ENCODE measurements at regions not wholly inside any gene's neighbourhood (a gene's known extent, or its start where the extent isn't known, plus 50 kb on each side); places are given as distances from the start of the nearest gene placed in this dataset.

GRCh38 chr2:37425408-37425807, 81.0 kb downstream of the QPCT start:
- H3K4me1 ChIP-seq (ENCODE audit: low read depth) = peaks cover 5% of the 10 kb centered on the region

GRCh38 chr2:37427241-37427640, 82.8 kb downstream of the QPCT start:
- no peak overlapping the region for H3K27ac ChIP-seq
- H3K27me3 ChIP-seq = no peaks in the 10 kb centered on the region
- TF ChIP-seq CTCF (IDR thresholded peaks at IDR 0.05; ENCODE audit: low read depth, low read length) = no peak
- no peaks in the 10 kb centered on the region for H3K36me3 ChIP-seq
- H3K4me3 ChIP-seq = no peak overlapping the region
- no peaks in the 10 kb centered on the region for H3K9me3 ChIP-seq (ENCODE audit: low read depth)
- DNase-seq (ENCODE audit: low read depth in 1 of 2, low spot score in 1 of 2) = no peak
- H3K4me1 ChIP-seq (ENCODE audit: low read depth) = peaks cover 5% of the 10 kb centered on the region

More at GRCh38 chr2:37425408-37425807, 81.0 kb downstream of the QPCT start:
- H3K36me3 ChIP-seq = no peaks in the 10 kb centered on the region
- no peaks in the 10 kb centered on the region for H3K27me3 ChIP-seq
- no peak overlapping the region for H3K27ac ChIP-seq
- H3K9me3 ChIP-seq (ENCODE audit: low read depth) = no peaks in the 10 kb centered on the region
- no peak for DNase-seq (ENCODE audit: low read depth in 1 of 2, low spot score in 1 of 2)
- no peak overlapping the region for H3K4me3 ChIP-seq
- TF ChIP-seq CTCF (IDR thresholded peaks at IDR 0.05; ENCODE audit: low read depth, low read length) = no peak

GRCh38 chr2:37436323-37436722, 91.9 kb downstream of the QPCT start:
- Histone ChIP-seq H3K4me1 (ENCODE audit: low read depth) (no peaks in the 10 kb centered on the region), H3K27ac (no peak overlapping the region), H3K9me3 (ENCODE audit: low read depth) (no peaks in the 10 kb centered on the region), H3K27me3 (no peaks in the 10 kb centered on the region), H3K36me3 (no peaks in the 10 kb centered on the region), H3K4me3 (no peak overlapping the region)
- no peak for TF ChIP-seq CTCF (IDR thresholded peaks at IDR 0.05; ENCODE audit: low read depth, low read length)
- no peak for DNase-seq (ENCODE audit: low read depth in 1 of 2, low spot score in 1 of 2)

GRCh38 chr2:37439131-37439642, 94.8 kb downstream of the QPCT start:
- H3K9me3 ChIP-seq (ENCODE audit: low read depth) = no peaks in the 10 kb centered on the region
- no peaks in the 10 kb centered on the region for H3K4me1 ChIP-seq (ENCODE audit: low read depth)
- H3K27ac ChIP-seq = no peak overlapping the region
- no peaks in the 10 kb centered on the region for H3K27me3 ChIP-seq
- no peak overlapping the region for H3K4me3 ChIP-seq
- DNase-seq (ENCODE audit: low read depth in 1 of 2, low spot score in 1 of 2) = no peak
- H3K36me3 ChIP-seq = no peaks in the 10 kb centered on the region
- TF ChIP-seq CTCF (IDR thresholded peaks at IDR 0.05; ENCODE audit: low read depth, low read length) = no peak

GRCh38 chr2:37441055-37441454, 96.6 kb downstream of the QPCT start:
- Histone ChIP-seq H3K27ac (no peak overlapping the region), H3K4me3 (no peak overlapping the region), H3K9me3 (ENCODE audit: low read depth) (no peaks in the 10 kb centered on the region), H3K27me3 (no peaks in the 10 kb centered on the region), H3K4me1 (ENCODE audit: low read depth) (no peaks in the 10 kb centered on the region), H3K36me3 (no peaks in the 10 kb centered on the region)
- DNase-seq (ENCODE audit: low read depth in 1 of 2, low spot score in 1 of 2) = no peak
- no peak for TF ChIP-seq CTCF (IDR thresholded peaks at IDR 0.05; ENCODE audit: low read depth, low read length)

GRCh38 chr2:37443082-37443481, 98.7 kb downstream of the QPCT start:
- no peak for TF ChIP-seq CTCF (IDR thresholded peaks at IDR 0.05; ENCODE audit: low read depth, low read length)
- Histone ChIP-seq H3K4me3 (no peak overlapping the region), H3K9me3 (ENCODE audit: low read depth) (no peaks in the 10 kb centered on the region), H3K27me3 (no peaks in the 10 kb centered on the region), H3K4me1 (ENCODE audit: low read depth) (no peaks in the 10 kb centered on the region), H3K27ac (no peak overlapping the region), H3K36me3 (no peaks in the 10 kb centered on the region)
- DNase-seq (ENCODE audit: low read depth in 1 of 2, low spot score in 1 of 2) = no peak

Data from cardiac muscle cell (in vitro differentiated cells and primary cell).